Activated gamma-delta T cell (primary cell): ENCODE measurements at regions not wholly inside any gene's neighbourhood (a gene's known extent, or its start where the extent isn't known, plus 50 kb on each side); places are given as distances from the start of the nearest gene placed in this dataset.

Experiments
- DNase-seq: peaks from one replicate; lab custom pipeline; 2025; lab: John Stamatoyannopoulos, UW

- DNase-seq: no peak
Observed at GRCh38 chr6:33863723-33864440, 60.1 kb upstream of the MLN start.

- DNase-seq: no peak
Observed at GRCh38 chr6:33863084-33863483, 59.3 kb upstream of the MLN start.

- no peak for DNase-seq
Observed at GRCh38 chr6:33862536-33862935, 58.7 kb upstream of the MLN start.

GRCh38 chr6:33861722-33862121 is 57.9 kb upstream of the MLN start:
- DNase-seq: no peak

- DNase-seq: no peak
Observed at GRCh38 chr6:33860706-33861474, 57.1 kb upstream of the MLN start.

- no peak for DNase-seq
Observed at GRCh38 chr6:33860006-33860405, 56.2 kb upstream of the MLN start.

GRCh38 chr6:33858804-33859505 is 55.2 kb upstream of the MLN start:
- DNase-seq: no peak

GRCh38 chr6:33857932-33858475 is 54.2 kb upstream of the MLN start:
- no peak for DNase-seq

- DNase-seq: no peak
Observed at GRCh38 chr6:33857093-33857931, 53.5 kb upstream of the MLN start.

GRCh38 chr6:33856655-33857054 is 52.9 kb upstream of the MLN start:
- DNase-seq: peak; percentile 39

GRCh38 chr6:33856031-33856590 is 52.3 kb upstream of the MLN start:
- DNase-seq: no peak

- no peak for DNase-seq
Observed at GRCh38 chr6:33854572-33855030, 50.8 kb upstream of the MLN start.

GRCh38 chr6:33853736-33854135 is 49.9 kb upstream of the MLN start:
- DNase-seq: no peak
